H9 (cell line): ENCODE measurements at regions not wholly inside any gene's neighbourhood (a gene's known extent, or its start where the extent isn't known, plus 50 kb on each side); places are given as distances from the start of the nearest gene placed in this dataset.
"Not testable (repeated sequence)": the region's sequence is repeated elsewhere in the genome, so short reads cannot be mapped to it uniquely, and the experiment has no call there.

Experiments
- DNase-seq: peaks from one replicate; pipeline ENCODE4 v3.0.0-alpha.2; 2017
- H2AFZ ChIP-seq: one replicate; pipeline ENCODE4 v1.6.1; 2013; ENCODE audit warnings: mild to moderate bottlenecking, low read length, control low read depth, moderate library complexity
- H2AK5ac ChIP-seq: 2 replicates; pipeline ENCODE4 v1.6.1; 2013; ENCODE audit warnings: low read length, control low read depth, mixed read lengths; ENCODE audit not compliant: insufficient read length
- H2BK120ac ChIP-seq: one replicate; pipeline ENCODE4 v1.6.1; 2013; ENCODE audit warnings: low read depth, mild to moderate bottlenecking, low read length, control low read depth, inconsistent platforms; ENCODE audit not compliant: poor library complexity, severe bottlenecking
- H2BK12ac ChIP-seq: 2 replicates; pipeline ENCODE4 v1.6.1; 2013; ENCODE audit warnings: low read length, control low read depth, mixed read lengths, low read depth; ENCODE audit not compliant: insufficient read length
- H2BK15ac ChIP-seq: 2 replicates; pipeline ENCODE4 v1.6.1; 2013; ENCODE audit warnings: low read depth, low read length, control low read depth
- H2BK20ac ChIP-seq: one replicate; pipeline ENCODE4 v1.6.1; 2013; ENCODE audit warnings: low read depth, mild to moderate bottlenecking, low read length, control low read depth, inconsistent platforms; ENCODE audit not compliant: poor library complexity, severe bottlenecking
- H2BK5ac ChIP-seq: 2 replicates; pipeline ENCODE4 v1.6.1; 2013; ENCODE audit warnings: low read length, control low read depth, mixed read lengths; ENCODE audit not compliant: insufficient read length
- H3K14ac ChIP-seq: 2 replicates; pipeline ENCODE4 v1.6.1; 2013; ENCODE audit warnings: low read length, control low read depth; ENCODE audit not compliant: insufficient read depth
- H3K18ac ChIP-seq: 2 replicates; pipeline ENCODE4 v1.6.1; 2013; ENCODE audit warnings: low read depth, mild to moderate bottlenecking, mixed read lengths, low read length, control low read depth; ENCODE audit not compliant: insufficient read length
- H3K23ac ChIP-seq: 2 replicates; pipeline ENCODE4 v1.6.1; 2013; ENCODE audit warnings: low read length, control low read depth, mixed read lengths, low read depth; ENCODE audit not compliant: insufficient read length
- H3K23me2 ChIP-seq: 2 replicates; pipeline ENCODE4 v1.6.1; 2013; ENCODE audit warnings: low read depth, mild to moderate bottlenecking, mixed read lengths, low read length, control low read depth; ENCODE audit not compliant: insufficient read length, poor library complexity, severe bottlenecking
- H3K27ac ChIP-seq: 2 replicates; pipeline ENCODE4 v1.5.1; 2013; ENCODE audit warnings: low read length, control low read depth, mixed read lengths, low read depth; ENCODE audit not compliant: insufficient read length
- H3K27me3 ChIP-seq: 2 replicates; pipeline ENCODE4 v1.6.1; 2013; ENCODE audit warnings: low read length, control low read depth, inconsistent platforms; ENCODE audit not compliant: insufficient read depth
- H3K4ac ChIP-seq: 2 replicates; pipeline ENCODE4 v1.6.1; 2013; ENCODE audit warnings: low read depth, mild to moderate bottlenecking, control low read depth, inconsistent platforms, low read length, moderate library complexity
- H3K4me1 ChIP-seq: 2 replicates; pipeline ENCODE4 v1.6.1; 2013; ENCODE audit warnings: low read length, control low read depth, inconsistent platforms; ENCODE audit not compliant: insufficient read depth
- H3K4me2 ChIP-seq: 2 replicates; pipeline ENCODE4 v1.6.1; 2013; ENCODE audit warnings: low read length, control low read depth, mixed read lengths; ENCODE audit not compliant: insufficient read length, insufficient read depth
- H3K56ac ChIP-seq: 2 replicates; pipeline ENCODE4 v1.6.1; 2013; ENCODE audit warnings: low read depth, mild to moderate bottlenecking, mixed read lengths, low read length, control low read depth; ENCODE audit not compliant: insufficient read length
- H3K79me1 ChIP-seq: 2 replicates; pipeline ENCODE4 v1.6.1; 2013; ENCODE audit warnings: low read depth, mild to moderate bottlenecking, moderate library complexity, low read length, control low read depth, inconsistent platforms; ENCODE audit not compliant: insufficient read depth, poor library complexity, severe bottlenecking
- H3K79me2 ChIP-seq: 2 replicates; pipeline ENCODE4 v1.6.1; 2013; ENCODE audit warnings: low read length, control low read depth, inconsistent platforms; ENCODE audit not compliant: insufficient read depth
- H3K9ac ChIP-seq: 2 replicates; pipeline ENCODE4 v1.6.1; 2013; ENCODE audit warnings: low read length, control low read depth, mixed read lengths; ENCODE audit not compliant: insufficient read length; ENCODE audit errors: extremely low read depth
- H3K9me3 ChIP-seq: one replicate; pipeline ENCODE4 v1.6.1; 2013; ENCODE audit warnings: low read depth, low read length, inconsistent platforms; ENCODE audit not compliant: control insufficient read depth
- H3T11ph ChIP-seq: one replicate; pipeline ENCODE4 v1.6.1; 2013; ENCODE audit warnings: mild to moderate bottlenecking, low read length, control low read depth, inconsistent platforms
- H4K20me1 ChIP-seq: one replicate; pipeline ENCODE4 v1.6.1; 2013; ENCODE audit not compliant: control insufficient read depth, insufficient read length, insufficient read depth
- H4K5ac ChIP-seq: 2 replicates; pipeline ENCODE4 v1.6.1; 2013; ENCODE audit warnings: low read depth, mild to moderate bottlenecking, mixed read lengths, low read length, control low read depth; ENCODE audit not compliant: insufficient read length
- H4K8ac ChIP-seq: replicated peaks from 2 replicates; pipeline ENCODE4 v1.6.1; 2013; ENCODE audit warnings: low read length, control low read depth, mixed read lengths, low read depth; ENCODE audit not compliant: insufficient read length
- H4K91ac ChIP-seq: 2 replicates; pipeline ENCODE4 v1.6.1; 2013; ENCODE audit warnings: low read depth, mild to moderate bottlenecking, moderate library complexity, mixed read lengths, low read length, control low read depth; ENCODE audit not compliant: insufficient read length
- H3K27ac Mint-ChIP-seq, 3 experiments: 2 replicates in 2 of 3; 3 replicates in 1 of 3; pipeline ENCODE4 v1.8.0; 2020 to 2021; ENCODE audit warnings: mixed read lengths in 3 of 3, mild to moderate bottlenecking in 1 of 3, moderate library complexity in 1 of 3
- H3K27me3 Mint-ChIP-seq: 2 replicates; pipeline ENCODE4 v1.8.0; 2021; ENCODE audit warnings: low read depth, mild to moderate bottlenecking, moderate library complexity, mixed read lengths
- H3K36me3 Mint-ChIP-seq, 3 experiments: 2 replicates in 2 of 3; 3 replicates in 1 of 3; pipeline ENCODE4 v1.8.0; 2020 to 2021; ENCODE audit warnings: low read depth in 3 of 3, mixed read lengths in 3 of 3; ENCODE audit not compliant: insufficient read depth in 1 of 3
- H3K4me1 Mint-ChIP-seq, 2 experiments: 2 replicates each; pipeline ENCODE4 v1.8.0; 2020; ENCODE audit warnings: mixed read lengths in 2 of 2
- H3K4me3 Mint-ChIP-seq, 2 experiments: 2 replicates in 1 of 2; 3 replicates in 1 of 2; pipeline ENCODE4 v1.8.0; 2020 to 2021; ENCODE audit warnings: mild to moderate bottlenecking in 2 of 2, mixed read lengths in 2 of 2, moderate library complexity in 1 of 2
- H3K9me3 Mint-ChIP-seq, 2 experiments: 2 replicates in 1 of 2; 3 replicates in 1 of 2; pipeline ENCODE4 v1.8.0; 2020; ENCODE audit warnings: mild to moderate bottlenecking in 2 of 2, mixed read lengths in 2 of 2, moderate library complexity in 1 of 2
- WGBS: extraction: QIAGEN DNeasy Blood & Tissue Kit; methylation state at CpG from one replicate; pipeline ENCODE4 v1.1.7; 2013; ENCODE audit warnings: missing lambda C conversion rate, low lambda C conversion rate, mixed read lengths; ENCODE audit not compliant: insufficient read length; ENCODE audit errors: extremely low coverage; 5-methylcytosine and 5-hydroxymethylcytosine counted together

DNA sequence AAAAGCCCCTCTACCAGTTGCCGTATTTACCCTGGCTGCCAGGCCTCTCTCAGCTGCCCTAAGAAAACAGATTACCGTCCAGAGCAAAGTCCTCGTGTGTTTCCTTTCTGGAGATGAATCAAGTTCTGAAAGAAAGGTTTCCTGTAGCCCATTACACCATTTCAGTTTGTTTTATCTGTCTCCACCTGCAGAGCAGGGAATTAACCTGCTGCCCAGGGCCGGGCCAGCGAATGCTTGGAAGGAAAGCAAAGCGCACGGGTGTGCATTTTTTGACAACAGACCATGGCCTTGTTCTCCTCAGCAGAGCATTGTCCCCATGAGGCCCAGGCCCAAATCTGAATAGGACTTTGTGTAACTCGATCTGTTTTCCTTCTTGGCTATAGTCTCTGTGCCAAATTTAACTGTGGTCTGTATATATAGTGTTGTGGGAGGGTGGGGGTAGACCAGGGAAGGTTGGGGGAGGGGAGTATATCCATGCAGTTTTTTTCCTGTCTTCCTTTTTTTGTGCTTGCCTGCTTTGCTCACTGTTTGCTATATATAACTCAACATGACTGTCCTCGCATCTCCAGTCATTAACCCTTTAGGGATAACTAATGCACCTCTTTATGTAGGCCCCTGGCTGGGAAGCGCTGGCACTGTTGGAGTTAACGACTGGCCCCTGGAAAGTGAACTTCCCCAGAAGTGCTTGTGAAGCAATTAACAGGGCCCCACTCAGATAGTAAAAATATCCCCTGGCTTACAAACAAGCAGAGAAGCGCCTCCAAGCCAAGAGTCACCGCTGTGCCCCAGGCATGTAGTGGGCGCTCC lies 174.3 kb upstream of the PLGLB2 start:
- H2BK5ac ChIP-seq, H3K9me3 ChIP-seq, H3K4me1 Mint-ChIP-seq, DNase-seq, H4K20me1 ChIP-seq, H4K8ac ChIP-seq, H3K27ac ChIP-seq, H3K9me3 Mint-ChIP-seq, H3K56ac ChIP-seq, H2BK20ac ChIP-seq, H3K79me1 ChIP-seq, H2BK120ac ChIP-seq, H3K27me3 ChIP-seq, H3K4me3 Mint-ChIP-seq, H3K23me2 ChIP-seq, H3K27ac Mint-ChIP-seq, H3K9ac ChIP-seq, H3K18ac ChIP-seq, H3K27me3 Mint-ChIP-seq, H3K36me3 Mint-ChIP-seq, H2AFZ ChIP-seq, H3K4me1 ChIP-seq, H2AK5ac ChIP-seq, H4K91ac ChIP-seq, H3K14ac ChIP-seq, H3K4ac ChIP-seq, H3K23ac ChIP-seq, H3K4me2 ChIP-seq, H4K5ac ChIP-seq, H3T11ph ChIP-seq, H2BK12ac ChIP-seq, H2BK15ac ChIP-seq, H3K79me2 ChIP-seq: not testable (repeated sequence)
- WGBS: no CpG with 5 or more reads among the region's 14 CpGs

GRCh38 chr2:87574193-87575119 lies 173.4 kb upstream of the PLGLB2 start:
- H2AK5ac ChIP-seq, H3K23me2 ChIP-seq, H3K27me3 ChIP-seq, H3T11ph ChIP-seq, H3K14ac ChIP-seq, H3K4me2 ChIP-seq, H3K79me1 ChIP-seq, H4K8ac ChIP-seq, H2BK5ac ChIP-seq, DNase-seq, H3K4ac ChIP-seq, H2AFZ ChIP-seq, H2BK15ac ChIP-seq, H3K27ac ChIP-seq, H2BK12ac ChIP-seq, H2BK20ac ChIP-seq, H3K23ac ChIP-seq, H3K4me1 ChIP-seq, H3K9me3 ChIP-seq, H3K9me3 Mint-ChIP-seq, H3K79me2 ChIP-seq, H3K4me3 Mint-ChIP-seq, H3K56ac ChIP-seq, H3K9ac ChIP-seq, H3K18ac ChIP-seq, H3K4me1 Mint-ChIP-seq, H2BK120ac ChIP-seq, H4K5ac ChIP-seq, H4K91ac ChIP-seq, H3K27me3 Mint-ChIP-seq, H4K20me1 ChIP-seq, H3K36me3 Mint-ChIP-seq, H3K27ac Mint-ChIP-seq: not testable (repeated sequence)
- no CpG with 5 or more reads among the region's 10 CpGs for WGBS
